Upper lobe of left lung (tissue), 4 donors: ENCODE measurements at regions not wholly inside any gene's neighbourhood (a gene's known extent, or its start where the extent isn't known, plus 50 kb on each side); places are given as distances from the start of the nearest gene placed in this dataset.

Experiments used
- CTCF ChIP-seq, 6 experiments: fragments of 450-650 bp in 4 of 6; fragments of 200-600 bp in 2 of 6; sonication (generic) in 2 of 6; IDR thresholded peaks; one replicate each; pipeline ENCODE4 v1.5.1; 2016 to 2019; ENCODE audit warnings: antibody characterized with exemption in 6 of 6
- POLR2A ChIP-seq, 4 donors: fragments of 450-650 bp; IDR thresholded peaks; one replicate each; pipeline ENCODE4 v1.5.1; 2016 to 2017; ENCODE audit warnings: antibody characterized with exemption in 4 of 4, mild to moderate bottlenecking in 2 of 4
- POLR2AphosphoS5 ChIP-seq, 2 donors: sonication (generic); formaldehyde crosslinking; IDR thresholded peaks; one replicate each; pipeline ENCODE4 v1.5.1; 2017; ENCODE audit warnings: antibody characterized with exemption in 2 of 2

- no peak for TF ChIP-seq POLR2A (IDR thresholded peaks at IDR 0.05)
- TF ChIP-seq CTCF (IDR thresholded peaks at IDR 0.05): no peak
- TF ChIP-seq POLR2AphosphoS5 (IDR thresholded peaks at IDR 0.05): no peak
These were observed 102.7 kb downstream of the CDCA7 start for GRCh38 chr2:173457366-173457765.
